GM12878 (cell line): ENCODE measurements at regions not wholly inside any gene's neighbourhood (a gene's known extent, or its start where the extent isn't known, plus 50 kb on each side); places are given as distances from the start of the nearest gene placed in this dataset.

Source experiments
- ATAC-seq: fragments of 200-7000 bp; cut with Tn5 transposase; 3 replicates; pipeline ENCODE4 v1.9.1; 2020; ENCODE audit warnings: mild to moderate bottlenecking, moderate library complexity
- BruUV-seq: library from RNA; stranded (reverse); fragments of 400-500 nt; replicated peaks from 2 replicates; lab custom pipeline; 2021; lab: Mats Ljungman, UMichigan
- CTCF ChIA-PET: fragments of 300-600 bp; sonication (Branson Sonifier 250); formaldehyde crosslinking; extraction: SDS; loops from one replicate; lab custom pipeline; 2021; ENCODE audit warnings: inconsistent platforms; lab: Yijun Ruan, JAX
- POLR2A ChIA-PET: fragments of 350-600 bp; formaldehyde crosslinking; extraction: SDS; loops from one replicate; lab custom pipeline; 2021; ENCODE audit warnings: inconsistent platforms; lab: Charles Lee
- RAD21 ChIA-PET: fragments of 300-600 bp; sonication (Branson Sonifier 250); formaldehyde crosslinking; loops from one replicate; lab custom pipeline; 2023; ENCODE audit warnings: antibody characterized with exemption; ENCODE audit not compliant: unreplicated experiment; lab: Charles Lee
- SMC1A ChIA-PET: fragments of 300-600 bp; sonication (Branson Sonifier 250); formaldehyde crosslinking; loops from one replicate; lab custom pipeline; 2023; ENCODE audit not compliant: unreplicated experiment, uncharacterized antibody; lab: Charles Lee
- DNase-seq: peaks from one replicate; pipeline ENCODE4 v3.0.0-alpha.2; 2011; ENCODE audit warnings: low read depth, low spot score
- FAIRE-seq: peaks from 3 replicates; lab custom pipeline; 2011; peaks lifted over from hg19 to GRCh38; lab: Jason Lieb, UNC
- H2AFZ ChIP-seq: 2 replicates; pipeline ENCODE4 v1.6.0; 2011; ENCODE audit warnings: low read depth, low read length, control low read depth; ENCODE audit not compliant: control insufficient read depth
- H3K27ac ChIP-seq: 2 replicates; pipeline ENCODE4 v1.5.1; 2011; ENCODE audit warnings: control low read depth; ENCODE audit not compliant: control insufficient read depth, insufficient read depth
- H3K27me3 ChIP-seq, 2 experiments: replicated peaks in 1 of 2; 2 replicates each; pipeline versions ENCODE4 v1.6.0 to v1.6.1; 2011; ENCODE audit warnings: low read length in 1 of 2; ENCODE audit not compliant: control insufficient read depth in 2 of 2, insufficient read depth in 2 of 2
- H3K36me3 ChIP-seq, 2 experiments: 2 replicates each; pipeline ENCODE4 v1.5.1; 2011; ENCODE audit warnings: low read length in 1 of 2; ENCODE audit not compliant: control insufficient read depth in 2 of 2, insufficient read depth in 2 of 2
- H3K4me1 ChIP-seq: 2 replicates; pipeline ENCODE4 v1.6.1; 2011; ENCODE audit warnings: mild to moderate bottlenecking, low read length, moderate library complexity, mixed read lengths; ENCODE audit not compliant: control insufficient read depth, insufficient read depth
- H3K4me2 ChIP-seq: 2 replicates; pipeline ENCODE4 v1.6.0; 2011; ENCODE audit warnings: control low read depth; ENCODE audit not compliant: control insufficient read depth, insufficient read depth
- H3K4me3 ChIP-seq: fragments of 200-600 bp; sonication (generic); 2 replicates; pipeline ENCODE4 v1.5.1; 2016
- H3K79me2 ChIP-seq: 2 replicates; pipeline ENCODE4 v1.6.0; 2011; ENCODE audit warnings: low read length; ENCODE audit not compliant: control insufficient read depth, insufficient read depth
- H3K9ac ChIP-seq: 2 replicates; pipeline ENCODE4 v1.8.0; 2011; ENCODE audit warnings: low read length, control low read depth, mixed read lengths; ENCODE audit not compliant: control insufficient read depth, insufficient read depth
- H3K9me3 ChIP-seq: replicated peaks from 3 replicates; pipeline ENCODE4 v1.5.1; 2011; ENCODE audit warnings: mild to moderate bottlenecking, low read length; ENCODE audit not compliant: control insufficient read depth, insufficient read depth
- H4K20me1 ChIP-seq: 2 replicates; pipeline ENCODE4 v1.6.0; 2011; ENCODE audit not compliant: control insufficient read depth, insufficient read depth
- ATF3 ChIP-seq: IDR thresholded peaks from 2 replicates; pipeline ENCODE4 v1.6.1; 2011; ENCODE audit warnings: low read depth, mild to moderate bottlenecking, low read length, moderate library complexity, borderline replicate concordance; ENCODE audit errors: extremely low read depth
- BRCA1 ChIP-seq: IDR thresholded peaks from 2 replicates; pipeline ENCODE4 v1.6.1; 2011; ENCODE audit warnings: low read depth, low read length, improper control_type of control experiment
- CBX3 ChIP-seq: fragments of 200-600 bp; sonication (generic); IDR thresholded peaks from 2 replicates; pipeline ENCODE4 v1.6.1; 2016; ENCODE audit warnings: low read depth, borderline replicate concordance
- CEBPZ ChIP-seq: fragments of 150-350 bp; IDR thresholded peaks from 2 replicates; pipeline ENCODE4 v1.6.1; 2016; ENCODE audit warnings: low read depth, low read length
- E2F4 ChIP-seq: IDR thresholded peaks from 2 replicates; pipeline ENCODE4 v1.6.1; 2012; ENCODE audit warnings: low read depth, low read length, improper control_type of control experiment
- EP300 ChIP-seq, 2 experiments: fragments of 150-350 bp in 1 of 2; IDR thresholded peaks; 2 replicates each; pipeline ENCODE4 v1.6.1; 2011 to 2012; ENCODE audit warnings: low read depth in 2 of 2, low read length in 2 of 2, borderline replicate concordance in 1 of 2, improper control_type of control experiment in 1 of 2, inconsistent platforms in 1 of 2; ENCODE audit not compliant: control insufficient read depth in 1 of 2
- IRF4 ChIP-seq: IDR thresholded peaks from 2 replicates; pipeline ENCODE4 v1.6.1; 2011; ENCODE audit warnings: low read depth, low read length
- KDM1A ChIP-seq: fragments of 200-600 bp; sonication (generic); IDR thresholded peaks from 2 replicates; pipeline ENCODE4 v1.6.1; 2016; ENCODE audit warnings: borderline replicate concordance
- KLF5 ChIP-seq: fragments of 450-650 bp; IDR thresholded peaks from 2 replicates; pipeline ENCODE4 v1.6.1; 2014; ENCODE audit warnings: mild to moderate bottlenecking; ENCODE audit not compliant: partially characterized antibody
- MAX ChIP-seq: IDR thresholded peaks from 2 replicates; pipeline ENCODE4 v1.6.1; 2012; ENCODE audit warnings: low read depth, low read length, improper control_type of control experiment
- POLR2AphosphoS5 ChIP-seq: IDR thresholded peaks from 2 replicates; pipeline ENCODE4 v1.6.1; 2011; ENCODE audit warnings: mild to moderate bottlenecking, low read length, inconsistent platforms
- SP1 ChIP-seq: IDR thresholded peaks from one replicate; pipeline ENCODE4 v1.6.1; 2011; ENCODE audit warnings: low read depth, low read length
- SREBF1 ChIP-seq: IDR thresholded peaks from 2 replicates; pipeline ENCODE4 v1.6.1; 2012; ENCODE audit warnings: mild to moderate bottlenecking, low read length
- SUPT20H ChIP-seq: IDR thresholded peaks from 2 replicates; pipeline ENCODE4 v1.6.1; 2011; ENCODE audit warnings: low read depth, mild to moderate bottlenecking, low read length, moderate library complexity, borderline replicate concordance; ENCODE audit not compliant: control insufficient read depth
- SUZ12 ChIP-seq: fragments of 200-600 bp; sonication (generic); IDR thresholded peaks from one replicate; pipeline ENCODE4 v1.6.1; 2018; ENCODE audit warnings: antibody characterized with exemption, mild to moderate bottlenecking; ENCODE audit not compliant: unreplicated experiment
- TCF3 ChIP-seq: IDR thresholded peaks from 2 replicates; pipeline ENCODE4 v1.6.1; 2012; ENCODE audit warnings: low read depth, mild to moderate bottlenecking, low read length, borderline replicate concordance; ENCODE audit not compliant: insufficient read depth
- USF1 ChIP-seq: IDR thresholded peaks from 2 replicates; pipeline ENCODE4 v1.6.1; 2011; ENCODE audit warnings: borderline replicate concordance, low read depth, mild to moderate bottlenecking, moderate library complexity, mixed read lengths, low read length; ENCODE audit not compliant: insufficient read depth; ENCODE audit errors: extremely low read length
- ZNF622 ChIP-seq: fragments of 450-650 bp; IDR thresholded peaks from 2 replicates; pipeline ENCODE4 v1.6.1; 2017; ENCODE audit warnings: mild to moderate bottlenecking, inconsistent platforms
- ZZZ3 ChIP-seq: IDR thresholded peaks from 2 replicates; pipeline ENCODE4 v1.6.1; 2011; ENCODE audit warnings: low read depth; ENCODE audit not compliant: control insufficient read depth, insufficient read length
- WGBS: methylation state at CpG from one replicate; pipeline ENCODE4 v1.1.6; 2016; ENCODE audit warnings: low lambda C conversion rate; ENCODE audit not compliant: insufficient replicate concordance, insufficient coverage; ENCODE audit errors: missing lambda C conversion rate; 5-methylcytosine and 5-hydroxymethylcytosine counted together
- in situ Hi-C: fragments of 300-500 bp; cut with MboI; formaldehyde crosslinking; loops from 9 replicates; pipeline ENCODE4 v1.14.3; 2018; ENCODE audit warnings: mixed read lengths
- intact Hi-C: fragments of 100-400 bp; cut with micrococcal nuclease; formaldehyde crosslinking; loops from one replicate; pipeline ENCODE4 v1.14.2; 2022; ENCODE audit not compliant: unreplicated experiment

- TF ChIP-seq SREBF1, result no peak
- TF ChIP-seq USF1, result no peak
- TF ChIP-seq SP1, result no peak
- TF ChIP-seq CBX3, result no peak
- no peak for TF ChIP-seq ZZZ3
Measured at GRCh38 chr3:154898443-154898842, 181.7 kb upstream of the MME start (continued).

- no peak for ATAC-seq
- in situ Hi-C loops (no loop called here), intact Hi-C loops (no loop called here)
- Histone ChIP-seq H3K27ac (no peak overlapping the region), H3K9me3 (no peaks in the 10 kb centered on the region; the same call in 2 of the 3 replicates), H3K79me2 (no peaks in the 10 kb centered on the region), H4K20me1 (no peaks in the 10 kb centered on the region), H3K4me3 (no peak overlapping the region), H2AFZ (no peak overlapping the region), H3K27me3 (no peaks in the 10 kb centered on the region), H3K4me2 (no peak overlapping the region), H3K36me3 (no peaks in the 10 kb centered on the region), H3K9ac (no peak overlapping the region), H3K4me1 (no peaks in the 10 kb centered on the region)
- 12% methylated on average over 6 of the region's 6 CpGs for WGBS
- no peak for FAIRE-seq
- BruUV-seq, result no TSS peak
- SMC1A ChIA-PET, result no interaction called here
- DNase-seq, result no peak
- RAD21 ChIA-PET, result no interaction called here
- CTCF ChIA-PET, result no interaction called here
- POLR2A ChIA-PET, result no interaction called here
- TF ChIP-seq ZNF622 (no peak), SUPT20H (no peak), KLF5 (no peak), TCF3 (no peak), BRCA1 (no peak), KDM1A (no peak), EP300 (IDR thresholded peaks at IDR 0.05; ENCODE audit: borderline replicate concordance in 1 of 2, control insufficient read depth in 1 of 2, low read depth in 2 of 2, low read length in 2 of 2) (no peak), POLR2AphosphoS5 (no peak), IRF4 (no peak), MAX (no peak), CBX3 (no peak), CEBPZ (no peak), SUZ12 (no peak), E2F4 (no peak), ATF3 (no peak)
Measured at GRCh38 chr3:154893813-154894212, 186.3 kb upstream of the MME start.
